Tibial nerve (tissue), 3 donors: ENCODE measurements at regions not wholly inside any gene's neighbourhood (a gene's known extent, or its start where the extent isn't known, plus 50 kb on each side); places are given as distances from the start of the nearest gene placed in this dataset.

Source experiments
- CTCF ChIP-seq, 5 experiments: fragments of 200-600 bp in 3 of 5; fragments of 450-650 bp in 2 of 5; sonication (generic) in 3 of 5; IDR thresholded peaks; one replicate each; pipeline ENCODE4 v1.5.1; 2016 to 2019; ENCODE audit warnings: antibody characterized with exemption in 5 of 5, mild to moderate bottlenecking in 3 of 5, moderate library complexity in 2 of 5
- POLR2A ChIP-seq, 2 donors: fragments of 450-650 bp; IDR thresholded peaks; one replicate each; pipeline ENCODE4 v1.6.1; 2017; ENCODE audit warnings: antibody characterized with exemption in 2 of 2, mild to moderate bottlenecking in 2 of 2, moderate library complexity in 2 of 2

GRCh38 chr3:139135657-139136056 is 91.0 kb upstream of the PRR23C start:
- TF ChIP-seq CTCF (IDR thresholded peaks at IDR 0.05) (no peak), POLR2A (IDR thresholded peaks at IDR 0.05) (no peak)
